Endodermal cell (in vitro differentiated cells): ENCODE measurements at regions not wholly inside any gene's neighbourhood (a gene's known extent, or its start where the extent isn't known, plus 50 kb on each side); places are given as distances from the start of the nearest gene placed in this dataset.

Experiments used
- DNase-seq: peaks from one replicate; pipeline ENCODE4 v3.0.0-alpha.2; 2017
- H3K27ac ChIP-seq: 2 replicates; pipeline ENCODE4 v1.5.1; 2013; ENCODE audit warnings: mild to moderate bottlenecking, low read depth, low read length, moderate library complexity
- H3K27me3 ChIP-seq: 2 replicates; pipeline ENCODE4 v1.6.1; 2013; ENCODE audit warnings: mild to moderate bottlenecking, low read length, moderate library complexity; ENCODE audit not compliant: insufficient read depth, control insufficient read depth, poor library complexity, severe bottlenecking
- H3K36me3 ChIP-seq: 2 replicates; pipeline ENCODE4 v1.7.0; 2013; ENCODE audit warnings: mild to moderate bottlenecking, low read length, moderate library complexity; ENCODE audit not compliant: control insufficient read depth, insufficient read depth
- H3K4me1 ChIP-seq: one replicate; pipeline ENCODE4 v1.7.0; 2013; ENCODE audit warnings: low read length; ENCODE audit not compliant: control insufficient read depth, insufficient read depth
- H3K4me3 ChIP-seq: 2 replicates; pipeline ENCODE4 v1.5.1; 2013; ENCODE audit warnings: mild to moderate bottlenecking, low read length, moderate library complexity
- H3K9ac ChIP-seq: 2 replicates; pipeline ENCODE4 v1.6.1; 2013; ENCODE audit warnings: mild to moderate bottlenecking, low read length, moderate library complexity; ENCODE audit not compliant: poor library complexity, severe bottlenecking; ENCODE audit errors: extremely low read depth
- H3K9me3 ChIP-seq: 2 replicates; pipeline ENCODE4 v1.6.1; 2013; ENCODE audit warnings: mild to moderate bottlenecking, low read length, moderate library complexity; ENCODE audit not compliant: control insufficient read depth
- H3K27ac Mint-ChIP-seq: 2 replicates; pipeline ENCODE4 v1.8.0; 2020; ENCODE audit warnings: mixed read lengths
- H3K27me3 Mint-ChIP-seq: 2 replicates; pipeline ENCODE4 v1.8.0; 2021; ENCODE audit warnings: mild to moderate bottlenecking, mixed read lengths; ENCODE audit not compliant: insufficient read depth
- H3K36me3 Mint-ChIP-seq: 2 replicates; pipeline ENCODE4 v1.8.0; 2020; ENCODE audit warnings: low read depth, mixed read lengths
- H3K4me1 Mint-ChIP-seq: 2 replicates; pipeline ENCODE4 v1.8.0; 2020; ENCODE audit warnings: mixed read lengths
- H3K4me3 Mint-ChIP-seq: 2 replicates; pipeline ENCODE4 v1.8.0; 2020; ENCODE audit warnings: mild to moderate bottlenecking, moderate library complexity, mixed read lengths
- H3K9me3 Mint-ChIP-seq: 2 replicates; pipeline ENCODE4 v1.8.0; 2020; ENCODE audit warnings: mild to moderate bottlenecking, mixed read lengths
- WGBS, 2 experiments: methylation state at CpG; one replicate each; pipeline versions ENCODE4 v1.1.5 to v1.1.7; 2013; ENCODE audit warnings: missing lambda C conversion rate in 2 of 2, mixed read lengths in 1 of 2; ENCODE audit not compliant: insufficient coverage in 1 of 2, insufficient read length in 1 of 2; 5-methylcytosine and 5-hydroxymethylcytosine counted together
- TF ChIP-seq, protein P1 (sequence below): fragments of 200-600 bp; sonication (generic); conservative IDR thresholded peaks from 2 replicates; pipeline ENCODE4 v1.5.0; 2021; ENCODE audit warnings: antibody characterized with exemption, mild to moderate bottlenecking

- H3K9me3 ChIP-seq, result peaks cover 27% of the 10 kb centered on the region
- TF ChIP-seq, protein P1, sequence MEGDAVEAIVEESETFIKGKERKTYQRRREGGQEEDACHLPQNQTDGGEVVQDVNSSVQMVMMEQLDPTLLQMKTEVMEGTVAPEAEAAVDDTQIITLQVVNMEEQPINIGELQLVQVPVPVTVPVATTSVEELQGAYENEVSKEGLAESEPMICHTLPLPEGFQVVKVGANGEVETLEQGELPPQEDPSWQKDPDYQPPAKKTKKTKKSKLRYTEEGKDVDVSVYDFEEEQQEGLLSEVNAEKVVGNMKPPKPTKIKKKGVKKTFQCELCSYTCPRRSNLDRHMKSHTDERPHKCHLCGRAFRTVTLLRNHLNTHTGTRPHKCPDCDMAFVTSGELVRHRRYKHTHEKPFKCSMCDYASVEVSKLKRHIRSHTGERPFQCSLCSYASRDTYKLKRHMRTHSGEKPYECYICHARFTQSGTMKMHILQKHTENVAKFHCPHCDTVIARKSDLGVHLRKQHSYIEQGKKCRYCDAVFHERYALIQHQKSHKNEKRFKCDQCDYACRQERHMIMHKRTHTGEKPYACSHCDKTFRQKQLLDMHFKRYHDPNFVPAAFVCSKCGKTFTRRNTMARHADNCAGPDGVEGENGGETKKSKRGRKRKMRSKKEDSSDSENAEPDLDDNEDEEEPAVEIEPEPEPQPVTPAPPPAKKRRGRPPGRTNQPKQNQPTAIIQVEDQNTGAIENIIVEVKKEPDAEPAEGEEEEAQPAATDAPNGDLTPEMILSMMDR, result no peak
- Mint-ChIP-seq H3K27me3 (no peaks in the 10 kb centered on the region), H3K36me3 (no peaks in the 10 kb centered on the region), H3K9me3 (peaks cover 47% of the 10 kb centered on the region), H3K4me3 (no peak overlapping the region), H3K4me1 (no peaks in the 10 kb centered on the region), H3K27ac (no peak overlapping the region)
- no peaks in the 10 kb centered on the region for H3K36me3 ChIP-seq
- DNase-seq, result no peak
- WGBS, 2 experiments, result 93 to 100% methylated on average over 1 to 3 of the region's 3 CpGs
- no peak overlapping the region for H3K9ac ChIP-seq
- H3K4me3 ChIP-seq, result no peak overlapping the region
- no peaks in the 10 kb centered on the region for H3K27me3 ChIP-seq
- no peaks in the 10 kb centered on the region for H3K4me1 ChIP-seq
- H3K27ac ChIP-seq, result no peak overlapping the region
These were observed 110.9 kb downstream of the QRSL1 start for GRCh38 chr6:106740287-106740686.

GRCh38 chr6:106739387-106739786, 110.0 kb downstream of the QRSL1 start:
- H3K36me3 Mint-ChIP-seq, result no peaks in the 10 kb centered on the region
- no peak overlapping the region for H3K4me3 Mint-ChIP-seq
- Histone ChIP-seq H3K27me3 (no peaks in the 10 kb centered on the region), H3K9me3 (peaks cover 26% of the 10 kb centered on the region), H3K9ac (no peak overlapping the region), H3K4me3 (no peak overlapping the region), H3K4me1 (no peaks in the 10 kb centered on the region), H3K36me3 (no peaks in the 10 kb centered on the region), H3K27ac (no peak overlapping the region)
- no peaks in the 10 kb centered on the region for H3K4me1 Mint-ChIP-seq
- no peak for DNase-seq
- WGBS, 2 experiments, result 93% methylated on average over 5 of the region's 5 CpGs; no CpG with 5 or more reads in 1 of the 2 experiments
- H3K27me3 Mint-ChIP-seq, result no peaks in the 10 kb centered on the region
- peaks cover 43% of the 10 kb centered on the region for H3K9me3 Mint-ChIP-seq
- TF ChIP-seq, protein P1, result no peak
- H3K27ac Mint-ChIP-seq, result no peak overlapping the region

DNA sequence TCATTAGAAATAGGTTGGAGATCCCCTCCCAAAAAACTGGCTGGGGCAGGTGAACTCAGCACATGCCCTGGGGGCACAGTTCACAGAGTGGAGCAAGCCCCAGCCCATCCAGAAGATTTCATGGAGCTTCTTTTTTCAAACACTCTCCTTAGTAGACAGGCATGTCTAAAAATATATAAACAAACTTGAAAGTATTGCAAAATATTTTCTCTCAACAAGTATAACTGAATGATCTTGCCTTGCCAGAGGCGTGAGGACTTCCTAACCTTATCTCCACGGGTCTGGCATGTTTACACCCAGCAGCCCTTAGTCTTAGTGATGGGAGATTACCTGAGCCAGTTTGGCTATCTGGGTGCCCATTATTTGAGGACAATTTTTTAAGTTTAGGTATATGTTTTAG, 107.1 kb downstream of the QRSL1 start:
- no peak overlapping the region for H3K27ac Mint-ChIP-seq
- no peak overlapping the region for H3K4me3 ChIP-seq
- no peaks in the 10 kb centered on the region for H3K36me3 ChIP-seq
- no peaks in the 10 kb centered on the region for H3K36me3 Mint-ChIP-seq
- no peak overlapping the region for H3K27ac ChIP-seq
- no peak for DNase-seq
- 88% methylated on average over 2 of the region's 2 CpGs; no CpG with 5 or more reads in 1 of the 2 experiments for WGBS, 2 experiments
- H3K9me3 Mint-ChIP-seq, result peaks cover 19% of the 10 kb centered on the region
- H3K4me3 Mint-ChIP-seq, result no peak overlapping the region
- H3K4me1 Mint-ChIP-seq, result peaks cover 2% of the 10 kb centered on the region
- H3K4me1 ChIP-seq, result no peaks in the 10 kb centered on the region
- peaks cover 17% of the 10 kb centered on the region for H3K9me3 ChIP-seq
- TF ChIP-seq, protein P1, result no peak
- H3K27me3 Mint-ChIP-seq, result no peaks in the 10 kb centered on the region
- no peak overlapping the region for H3K9ac ChIP-seq
- no peaks in the 10 kb centered on the region for H3K27me3 ChIP-seq
